ENCODE measurements at regions not wholly inside any gene's neighbourhood (a gene's known extent, or its start where the extent isn't known, plus 50 kb on each side); places are given as distances from the start of the nearest gene placed in this dataset.

- DNase-seq, result no peak
Observed at GRCh38 chr10:3398825-3399646, 226.5 kb upstream of the PITRM1 start.

GRCh38 chr10:3397846-3398245, 225.3 kb upstream of the PITRM1 start:
- H3K36me3 Mint-ChIP-seq, result no peaks in the 10 kb centered on the region
- H3K4me1 Mint-ChIP-seq, result peaks cover 0 to 2% (median 0%) of the 10 kb centered on the region in 4 donors
- ATAC-seq (no peak), DNase-seq (no peak)
- peaks cover 2 to 29% (median 6%) of the 10 kb centered on the region in 5 donors for H3K27me3 Mint-ChIP-seq
- POLR2A ChIA-PET, result no interaction called here
- no peak overlapping the region for H3K4me3 Mint-ChIP-seq
- peak overlapping the region in 1 of 10 donors; percentile 17 for H3K27ac Mint-ChIP-seq
- H3K9me3 Mint-ChIP-seq, result peaks cover 0 to 12% (median 0%) of the 10 kb centered on the region in 9 donors

More at GRCh38 chr10:3398825-3399646, 226.5 kb upstream of the PITRM1 start:
- H3K9me3 Mint-ChIP-seq, result peaks cover 0 to 9% (median 0%) of the 10 kb centered on the region in 9 donors
- peaks cover 0 to 2% (median 1%) of the 10 kb centered on the region in 4 donors for H3K4me1 Mint-ChIP-seq
- no peak overlapping the region for H3K27ac Mint-ChIP-seq
- ATAC-seq, result no peak
- peaks cover 0 to 20% (median 6%) of the 10 kb centered on the region in 5 donors for H3K27me3 Mint-ChIP-seq
- H3K36me3 Mint-ChIP-seq, result no peaks in the 10 kb centered on the region
- H3K4me3 Mint-ChIP-seq, result no peak overlapping the region
- POLR2A ChIA-PET, result no interaction called here

- ATAC-seq (no peak), DNase-seq (no peak)
- peaks cover 2 to 29% (median 6%) of the 10 kb centered on the region in 5 donors for H3K27me3 Mint-ChIP-seq
- H3K4me3 Mint-ChIP-seq, result no peak overlapping the region
- H3K27ac Mint-ChIP-seq, result no peak overlapping the region
- H3K36me3 Mint-ChIP-seq, result no peaks in the 10 kb centered on the region
- peaks cover 0 to 2% (median 0%) of the 10 kb centered on the region in 4 donors for H3K4me1 Mint-ChIP-seq
- H3K9me3 Mint-ChIP-seq, result peaks cover 0 to 12% (median 0%) of the 10 kb centered on the region in 9 donors
- POLR2A ChIA-PET, result no interaction called here
Observed at GRCh38 chr10:3397231-3397630, 224.6 kb upstream of the PITRM1 start.

GRCh38 chr10:3396116-3396515, 223.5 kb upstream of the PITRM1 start:
- POLR2A ChIA-PET, result no interaction called here
- no peak overlapping the region for H3K4me3 Mint-ChIP-seq
- peaks cover 0 to 12% (median 0%) of the 10 kb centered on the region in 9 donors for H3K9me3 Mint-ChIP-seq
- no peaks in the 10 kb centered on the region for H3K36me3 Mint-ChIP-seq
- no peak overlapping the region for H3K27ac Mint-ChIP-seq
- peaks cover 2 to 36% (median 6%) of the 10 kb centered on the region in 5 donors for H3K27me3 Mint-ChIP-seq
- H3K4me1 Mint-ChIP-seq, result peaks cover 0 to 2% (median 0%) of the 10 kb centered on the region in 4 donors
- ATAC-seq (no peak), DNase-seq (no peak)

- no peak for DNase-seq
- Mint-ChIP-seq H3K9me3 (peaks cover 0 to 12% (median 0%) of the 10 kb centered on the region in 9 donors), H3K4me1 (peaks cover 0 to 2% (median 0%) of the 10 kb centered on the region in 4 donors), H3K36me3 (no peaks in the 10 kb centered on the region), H3K4me3 (no peak overlapping the region), H3K27ac (peak overlapping the region in 1 of 10 donors; percentile 29), H3K27me3 (peaks cover 2 to 42% (median 9%) of the 10 kb centered on the region in 5 donors)
- POLR2A ChIA-PET, result no interaction called here
- no peak for ATAC-seq
Observed at GRCh38 chr10:3395458-3395861, 222.9 kb upstream of the PITRM1 start.

GRCh38 chr10:3395041-3395440, 222.5 kb upstream of the PITRM1 start:
- ATAC-seq, result no peak
- no peak for DNase-seq
- peaks cover 0 to 2% (median 0%) of the 10 kb centered on the region in 4 donors for H3K4me1 Mint-ChIP-seq
- no peaks in the 10 kb centered on the region for H3K36me3 Mint-ChIP-seq
- no peak overlapping the region for H3K27ac Mint-ChIP-seq
- H3K27me3 Mint-ChIP-seq, result peaks cover 2 to 43% (median 9%) of the 10 kb centered on the region in 5 donors
- no peak overlapping the region for H3K4me3 Mint-ChIP-seq
- peaks cover 0 to 12% (median 0%) of the 10 kb centered on the region in 9 donors for H3K9me3 Mint-ChIP-seq
- POLR2A ChIA-PET, result no interaction called here

- no peak for DNase-seq
- Mint-ChIP-seq H3K27me3 (peaks cover 2 to 43% (median 9%) of the 10 kb centered on the region in 5 donors), H3K27ac (no peak overlapping the region), H3K36me3 (no peaks in the 10 kb centered on the region), H3K9me3 (peaks cover 0 to 12% (median 0%) of the 10 kb centered on the region in 9 donors), H3K4me3 (no peak overlapping the region), H3K4me1 (peaks cover 0 to 2% (median 0%) of the 10 kb centered on the region in 4 donors)
- ATAC-seq, result no peak
- POLR2A ChIA-PET, result no interaction called here
Observed at GRCh38 chr10:3393958-3394357, 221.4 kb upstream of the PITRM1 start.

- ATAC-seq (no peak), DNase-seq (no peak)
- Mint-ChIP-seq H3K4me3 (no peak overlapping the region), H3K9me3 (peaks cover 0 to 12% (median 0%) of the 10 kb centered on the region in 9 donors), H3K4me1 (peaks cover 0 to 2% (median 0%) of the 10 kb centered on the region in 4 donors), H3K27ac (no peak overlapping the region), H3K36me3 (no peaks in the 10 kb centered on the region), H3K27me3 (peaks cover 4 to 31% (median 7%) of the 10 kb centered on the region in 5 donors)
- POLR2A ChIA-PET, result no interaction called here
Observed at GRCh38 chr10:3391657-3392056, 219.1 kb upstream of the PITRM1 start.

GRCh38 chr10:3389130-3389529, 216.5 kb upstream of the PITRM1 start:
- ATAC-seq (no peak), DNase-seq (no peak)
- H3K4me1 Mint-ChIP-seq, result no peaks in the 10 kb centered on the region
- POLR2A ChIA-PET, result no interaction called here
- no peak overlapping the region for H3K4me3 Mint-ChIP-seq
- H3K27me3 Mint-ChIP-seq, result peaks cover 3 to 24% (median 4%) of the 10 kb centered on the region in 5 donors
- peaks cover 0 to 13% (median 0%) of the 10 kb centered on the region in 3 donors for H3K36me3 Mint-ChIP-seq
- H3K27ac Mint-ChIP-seq, result no peak overlapping the region
- peaks cover 7 to 21% (median 13%) of the 10 kb centered on the region in 9 donors for H3K9me3 Mint-ChIP-seq

- peaks cover 0 to 13% (median 0%) of the 10 kb centered on the region in 3 donors for H3K36me3 Mint-ChIP-seq
- POLR2A ChIA-PET, result no interaction called here
Observed at GRCh38 chr10:3385487-3385886, 212.9 kb upstream of the PITRM1 start.

GRCh38 chr10:3382092-3382491, 209.5 kb upstream of the PITRM1 start:
- peaks cover 3 to 11% (median 4%) of the 10 kb centered on the region in 5 donors for H3K27me3 Mint-ChIP-seq
- ATAC-seq, result no peak
- no peaks in the 10 kb centered on the region for H3K4me1 Mint-ChIP-seq
- POLR2A ChIA-PET, result no interaction called here
- H3K36me3 Mint-ChIP-seq, result peaks cover 0 to 13% (median 0%) of the 10 kb centered on the region in 3 donors
- no peak overlapping the region for H3K27ac Mint-ChIP-seq
- no peak overlapping the region for H3K4me3 Mint-ChIP-seq
- DNase-seq, result no peak
- peaks cover 7 to 28% (median 16%) of the 10 kb centered on the region in 9 donors for H3K9me3 Mint-ChIP-seq

More at GRCh38 chr10:3385487-3385886, 212.9 kb upstream of the PITRM1 start:
- H3K4me1 Mint-ChIP-seq, result no peaks in the 10 kb centered on the region
- ATAC-seq (no peak), DNase-seq (no peak)
- peaks cover 7 to 22% (median 13%) of the 10 kb centered on the region in 9 donors for H3K9me3 Mint-ChIP-seq
- no peak overlapping the region for H3K27ac Mint-ChIP-seq
- no peak overlapping the region for H3K4me3 Mint-ChIP-seq
- peaks cover 5 to 12% (median 7%) of the 10 kb centered on the region in 5 donors for H3K27me3 Mint-ChIP-seq

- Mint-ChIP-seq H3K36me3 (peaks cover 0 to 13% (median 0%) of the 10 kb centered on the region in 3 donors), H3K9me3 (peaks cover 0 to 23% (median 13%) of the 10 kb centered on the region in 9 donors), H3K27ac (no peak overlapping the region), H3K27me3 (peaks cover 3 to 14% (median 6%) of the 10 kb centered on the region in 5 donors), H3K4me1 (no peaks in the 10 kb centered on the region), H3K4me3 (no peak overlapping the region)
- ATAC-seq (no peak), DNase-seq (no peak)
- POLR2A ChIA-PET, result no interaction called here
Observed at GRCh38 chr10:3380406-3381050, 207.9 kb upstream of the PITRM1 start.

GRCh38 chr10:3376631-3377030, 204.0 kb upstream of the PITRM1 start:
- H3K36me3 Mint-ChIP-seq, result no peaks in the 10 kb centered on the region
- peaks cover 3 to 11% (median 6%) of the 10 kb centered on the region in 5 donors for H3K27me3 Mint-ChIP-seq
- peaks cover 0 to 6% (median 2%) of the 10 kb centered on the region in 9 donors for H3K9me3 Mint-ChIP-seq
- DNase-seq (no peak), ATAC-seq (no peak)
- no peak overlapping the region for H3K4me3 Mint-ChIP-seq
- POLR2A ChIA-PET, result no interaction called here
- no peaks in the 10 kb centered on the region for H3K4me1 Mint-ChIP-seq
- no peak overlapping the region for H3K27ac Mint-ChIP-seq
